Thoracic aorta (tissue), 2 donors: ENCODE measurements at regions not wholly inside any gene's neighbourhood (a gene's known extent, or its start where the extent isn't known, plus 50 kb on each side); places are given as distances from the start of the nearest gene placed in this dataset.

ENCODE experiments used
- ATAC-seq: fragments of 150-250 bp; one replicate; pipeline ENCODE4 v1.8.0; 2017; ENCODE audit warnings: low read depth; ENCODE audit not compliant: insufficient number of reproducible peaks, low FRiP score
- DNase-seq: peaks from one replicate; pipeline ENCODE4 v3.0.0-alpha.2; 2020; ENCODE audit warnings: low spot score
- H3K27ac ChIP-seq, 2 donors: fragments of 200-600 bp; sonication (generic); 1 replicate in 1 of 2; 2 replicates in 1 of 2; pipeline ENCODE4 v1.5.1; 2016; ENCODE audit warnings: mild to moderate bottlenecking in 2 of 2, moderate library complexity in 2 of 2
- H3K27me3 ChIP-seq: fragments of 200-600 bp; sonication (generic); replicated peaks from 2 replicates; pipeline ENCODE4 v1.6.0; 2016; ENCODE audit warnings: mild to moderate bottlenecking; ENCODE audit not compliant: insufficient read depth
- H3K36me3 ChIP-seq: fragments of 200-600 bp; sonication (generic); one replicate; pipeline ENCODE4 v1.5.1; 2016
- H3K4me1 ChIP-seq, 2 donors: fragments of 200-600 bp; sonication (generic); 1 replicate in 1 of 2; 2 replicates in 1 of 2; pipeline versions ENCODE4 v1.5.1 to v1.6.0; 2016; ENCODE audit warnings: low read depth in 2 of 2, mild to moderate bottlenecking in 1 of 2; ENCODE audit not compliant: control insufficient read depth in 1 of 2
- H3K4me3 ChIP-seq: fragments of 200-600 bp; sonication (generic); 2 replicates; pipeline ENCODE4 v1.5.1; 2016; ENCODE audit warnings: mild to moderate bottlenecking
- H3K9me3 ChIP-seq: fragments of 200-600 bp; sonication (generic); 2 replicates; pipeline ENCODE4 v1.5.1; 2016
- CTCF ChIP-seq: fragments of 200-600 bp; sonication (generic); IDR thresholded peaks from one replicate; pipeline ENCODE4 v1.5.1; 2019; ENCODE audit warnings: antibody characterized with exemption

- no peak overlapping the region for H3K4me3 ChIP-seq
- TF ChIP-seq CTCF = no peak
- no peak overlapping the region for H3K27ac ChIP-seq
- no peaks in the 10 kb centered on the region for H3K36me3 ChIP-seq
- H3K27me3 ChIP-seq = no peaks in the 10 kb centered on the region
- DNase-seq = no peak
- no peaks in the 10 kb centered on the region for H3K4me1 ChIP-seq
- no peak for ATAC-seq
- no peaks in the 10 kb centered on the region for H3K9me3 ChIP-seq
Observed at GRCh38 chr2:13492262-13492661, 775.5 kb downstream of the TRIB2 start.

GRCh38 chr2:13495051-13495450 is 778.3 kb downstream of the TRIB2 start:
- DNase-seq (no peak), ATAC-seq (no peak)
- Histone ChIP-seq H3K36me3 (no peaks in the 10 kb centered on the region), H3K4me3 (no peak overlapping the region), H3K9me3 (no peaks in the 10 kb centered on the region), H3K4me1 (no peaks in the 10 kb centered on the region), H3K27me3 (no peaks in the 10 kb centered on the region), H3K27ac (no peak overlapping the region)
- TF ChIP-seq CTCF = no peak

- Histone ChIP-seq H3K4me3 (no peak overlapping the region), H3K4me1 (no peaks in the 10 kb centered on the region), H3K27ac (no peak overlapping the region), H3K27me3 (no peaks in the 10 kb centered on the region), H3K9me3 (no peaks in the 10 kb centered on the region), H3K36me3 (no peaks in the 10 kb centered on the region)
- DNase-seq (no peak), ATAC-seq (no peak)
- no peak for TF ChIP-seq CTCF
Observed at GRCh38 chr2:13504808-13505207, 788.1 kb downstream of the TRIB2 start.

GRCh38 chr2:13508671-13509070 is 791.9 kb downstream of the TRIB2 start:
- Histone ChIP-seq H3K4me3 (no peak overlapping the region), H3K4me1 (no peaks in the 10 kb centered on the region), H3K27me3 (no peaks in the 10 kb centered on the region), H3K27ac (no peak overlapping the region), H3K9me3 (no peaks in the 10 kb centered on the region), H3K36me3 (no peaks in the 10 kb centered on the region)
- TF ChIP-seq CTCF = no peak
- no peak for DNase-seq
- ATAC-seq = no peak

GRCh38 chr2:13515254-13515653 is 798.5 kb downstream of the TRIB2 start:
- ATAC-seq = no peak

More at GRCh38 chr2:13515254-13515653, 798.5 kb downstream of the TRIB2 start:
- Histone ChIP-seq H3K4me1 (no peaks in the 10 kb centered on the region), H3K27ac (no peak overlapping the region), H3K36me3 (no peaks in the 10 kb centered on the region), H3K4me3 (no peak overlapping the region), H3K27me3 (no peaks in the 10 kb centered on the region), H3K9me3 (no peaks in the 10 kb centered on the region)
- no peak for TF ChIP-seq CTCF
- DNase-seq = no peak
